ENCODE measurements at regions not wholly inside any gene's neighbourhood (a gene's known extent, or its start where the extent isn't known, plus 50 kb on each side); places are given as distances from the start of the nearest gene placed in this dataset.

GRCh38 chr16:25419681-25420080 lies 162.0 kb upstream of the ZKSCAN2 start:
- DNase-seq (ENCODE audit: low read depth) = no peak
- H3K4me3 ChIP-seq (ENCODE audit: low read length) = no peak overlapping the region
- TF ChIP-seq, protein P1, sequence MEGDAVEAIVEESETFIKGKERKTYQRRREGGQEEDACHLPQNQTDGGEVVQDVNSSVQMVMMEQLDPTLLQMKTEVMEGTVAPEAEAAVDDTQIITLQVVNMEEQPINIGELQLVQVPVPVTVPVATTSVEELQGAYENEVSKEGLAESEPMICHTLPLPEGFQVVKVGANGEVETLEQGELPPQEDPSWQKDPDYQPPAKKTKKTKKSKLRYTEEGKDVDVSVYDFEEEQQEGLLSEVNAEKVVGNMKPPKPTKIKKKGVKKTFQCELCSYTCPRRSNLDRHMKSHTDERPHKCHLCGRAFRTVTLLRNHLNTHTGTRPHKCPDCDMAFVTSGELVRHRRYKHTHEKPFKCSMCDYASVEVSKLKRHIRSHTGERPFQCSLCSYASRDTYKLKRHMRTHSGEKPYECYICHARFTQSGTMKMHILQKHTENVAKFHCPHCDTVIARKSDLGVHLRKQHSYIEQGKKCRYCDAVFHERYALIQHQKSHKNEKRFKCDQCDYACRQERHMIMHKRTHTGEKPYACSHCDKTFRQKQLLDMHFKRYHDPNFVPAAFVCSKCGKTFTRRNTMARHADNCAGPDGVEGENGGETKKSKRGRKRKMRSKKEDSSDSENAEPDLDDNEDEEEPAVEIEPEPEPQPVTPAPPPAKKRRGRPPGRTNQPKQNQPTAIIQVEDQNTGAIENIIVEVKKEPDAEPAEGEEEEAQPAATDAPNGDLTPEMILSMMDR (conservative IDR thresholded peaks at IDR 0.05; ENCODE audit: low read length) = no peak

GRCh38 chr16:25419153-25419552 lies 161.5 kb upstream of the ZKSCAN2 start:
- no peak overlapping the region for H3K4me3 ChIP-seq (ENCODE audit: low read length)
- TF ChIP-seq, protein P1 (conservative IDR thresholded peaks at IDR 0.05; ENCODE audit: low read length) = no peak
- no peak for DNase-seq (ENCODE audit: low read depth)

- DNase-seq (ENCODE audit: low read depth) = no peak
- no peak overlapping the region for H3K4me3 ChIP-seq (ENCODE audit: low read length)
- TF ChIP-seq, protein P1 (conservative IDR thresholded peaks at IDR 0.05; ENCODE audit: low read length) = no peak
These were observed 158.4 kb upstream of the ZKSCAN2 start for GRCh38 chr16:25416002-25416401.

GRCh38 chr16:25413975-25414374 lies 156.3 kb upstream of the ZKSCAN2 start:
- H3K4me3 ChIP-seq (ENCODE audit: low read length) = no peak overlapping the region
- TF ChIP-seq, protein P1 (conservative IDR thresholded peaks at IDR 0.05; ENCODE audit: low read length) = no peak
- DNase-seq (ENCODE audit: low read depth) = peak; percentile 8

GRCh38 chr16:25413133-25413532 lies 155.5 kb upstream of the ZKSCAN2 start:
- TF ChIP-seq, protein P1 (conservative IDR thresholded peaks at IDR 0.05; ENCODE audit: low read length) = no peak
- no peak overlapping the region for H3K4me3 ChIP-seq (ENCODE audit: low read length)
- no peak for DNase-seq (ENCODE audit: low read depth)

DNA sequence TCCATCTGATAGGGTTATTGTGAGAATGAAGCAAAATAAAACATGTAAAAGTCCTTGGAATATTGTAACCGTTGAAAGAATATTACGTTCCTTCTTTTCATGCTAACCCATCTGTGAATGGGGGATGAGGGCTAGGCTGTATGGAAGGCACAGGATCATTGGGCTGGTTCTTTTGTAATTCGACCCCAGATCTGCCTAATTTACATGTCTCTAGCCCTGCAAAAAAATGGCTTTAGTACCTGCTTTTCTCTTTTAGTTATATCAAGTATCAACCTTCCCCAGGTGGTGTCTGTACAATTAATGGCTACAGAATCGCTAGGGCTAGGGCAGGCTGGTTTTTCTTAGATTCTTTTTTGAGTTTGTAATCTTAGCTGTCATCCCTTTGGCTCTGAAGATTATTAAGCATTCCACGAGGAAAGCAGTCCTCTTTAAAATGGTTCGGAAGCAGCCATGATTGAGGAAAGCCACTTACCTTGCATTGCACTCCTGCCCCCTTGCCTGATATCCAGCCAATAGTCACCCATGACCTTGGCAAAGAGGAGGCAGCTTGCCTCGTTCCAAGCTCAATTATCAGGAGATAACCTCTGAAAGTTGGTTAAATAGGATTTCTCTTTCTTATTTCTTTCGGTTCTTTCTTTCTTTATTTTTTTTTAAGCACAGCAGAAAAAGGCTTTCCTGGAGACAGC lies 153.9 kb upstream of the ZKSCAN2 start:
- H3K4me3 ChIP-seq (ENCODE audit: low read length) = no peak overlapping the region
- TF ChIP-seq, protein P1 (conservative IDR thresholded peaks at IDR 0.05; ENCODE audit: low read length) = no peak
- DNase-seq (ENCODE audit: low read depth) = no peak

DNA sequence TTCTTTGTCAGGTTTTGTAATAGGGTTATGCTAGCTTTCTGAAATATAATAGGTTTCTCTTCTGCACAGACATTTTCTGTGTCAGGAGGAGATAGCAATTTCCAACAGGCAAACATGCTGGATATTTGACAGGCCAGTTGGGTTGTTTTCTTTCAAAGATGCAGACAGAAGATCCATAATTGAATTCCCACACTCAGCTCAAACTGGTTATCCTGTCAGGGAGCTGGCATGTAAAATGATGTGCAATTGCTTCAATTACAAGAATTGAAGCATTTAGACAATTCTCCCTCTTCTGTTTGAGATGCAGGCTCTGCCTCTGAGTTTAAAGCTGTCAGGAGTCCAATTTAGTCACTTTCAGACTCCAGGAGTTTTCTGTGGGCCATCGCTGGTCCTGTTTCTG lies 146.2 kb upstream of the ZKSCAN2 start:
- H3K4me3 ChIP-seq (ENCODE audit: low read length) = no peak overlapping the region
- DNase-seq (ENCODE audit: low read depth) = no peak
- TF ChIP-seq, protein P1 (conservative IDR thresholded peaks at IDR 0.05; ENCODE audit: low read length) = no peak

Measured in AG10803 (cell line).